ENCODE measurements at regions not wholly inside any gene's neighbourhood (a gene's known extent, or its start where the extent isn't known, plus 50 kb on each side); places are given as distances from the start of the nearest gene placed in this dataset.

GRCh38 chr14:65286443-65286842 lies 126.1 kb upstream of the FUT8 start:
- no peak for DNase-seq

DNA sequence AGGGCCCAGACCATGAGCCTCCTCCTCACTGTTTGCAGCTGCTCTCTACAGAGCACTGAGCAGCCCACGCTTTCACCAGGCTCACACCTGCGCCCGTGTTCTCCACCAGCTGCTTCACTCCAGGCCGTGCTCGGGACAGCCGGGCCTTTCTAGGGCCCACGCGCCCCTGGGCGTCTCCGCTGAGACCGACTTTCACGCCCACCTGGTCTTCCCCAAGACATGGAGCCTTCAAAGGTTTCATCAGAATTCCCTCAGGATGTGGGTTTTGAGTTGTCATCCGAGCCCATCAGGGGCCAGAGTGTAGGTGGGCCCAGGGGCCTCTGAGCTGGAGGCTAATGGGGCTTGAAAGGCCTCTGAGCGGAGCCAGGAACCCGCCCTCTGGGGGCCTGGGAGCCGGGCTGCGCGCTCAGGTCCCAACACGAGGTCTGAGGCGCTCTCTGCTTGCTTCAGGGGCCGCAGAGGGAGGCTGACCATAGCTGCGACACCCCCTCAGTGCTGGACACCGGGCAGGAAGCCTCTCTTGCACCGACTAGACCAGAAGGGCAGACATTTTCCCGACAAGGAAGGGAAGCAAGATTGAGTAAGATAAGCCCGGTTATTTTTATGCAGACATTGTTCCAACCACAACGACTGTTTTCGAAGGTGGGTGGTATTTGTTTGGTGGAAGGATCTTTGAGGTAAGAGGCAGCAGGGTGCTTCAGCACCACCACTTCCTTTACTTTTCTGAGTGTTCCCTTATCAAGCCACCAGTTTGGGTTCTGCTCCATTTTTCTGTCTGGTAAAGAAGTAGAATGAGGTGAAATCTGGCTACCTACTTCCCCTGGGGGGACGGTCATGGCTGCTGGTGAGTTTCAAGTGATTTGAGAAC lies 125.0 kb upstream of the FUT8 start:
- DNase-seq = no peak

- no peak for DNase-seq
Measured at GRCh38 chr14:65290830-65291229, 121.7 kb upstream of the FUT8 start.

GRCh38 chr14:65291531-65291930 lies 121.0 kb upstream of the FUT8 start:
- DNase-seq = no peak

DNA sequence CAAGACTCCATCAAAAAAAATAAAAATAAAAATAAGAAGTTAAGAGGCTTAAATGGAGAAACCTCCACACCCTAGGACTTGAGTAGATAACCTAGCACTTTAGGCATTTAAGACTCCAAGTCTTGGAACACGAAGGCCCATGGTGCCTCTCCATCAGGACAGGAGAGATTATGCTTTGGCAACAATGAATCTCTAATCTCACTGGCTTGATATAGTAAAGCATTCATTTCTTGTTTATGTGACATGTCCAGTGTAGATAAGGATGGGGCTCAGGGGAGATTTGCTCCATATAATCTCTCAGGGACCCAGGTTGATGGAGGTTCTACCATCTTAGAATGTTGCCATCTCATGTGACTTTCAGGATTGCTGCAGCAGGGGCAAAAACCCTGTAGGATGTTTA lies 117.7 kb upstream of the FUT8 start:
- DNase-seq = no peak

DNA sequence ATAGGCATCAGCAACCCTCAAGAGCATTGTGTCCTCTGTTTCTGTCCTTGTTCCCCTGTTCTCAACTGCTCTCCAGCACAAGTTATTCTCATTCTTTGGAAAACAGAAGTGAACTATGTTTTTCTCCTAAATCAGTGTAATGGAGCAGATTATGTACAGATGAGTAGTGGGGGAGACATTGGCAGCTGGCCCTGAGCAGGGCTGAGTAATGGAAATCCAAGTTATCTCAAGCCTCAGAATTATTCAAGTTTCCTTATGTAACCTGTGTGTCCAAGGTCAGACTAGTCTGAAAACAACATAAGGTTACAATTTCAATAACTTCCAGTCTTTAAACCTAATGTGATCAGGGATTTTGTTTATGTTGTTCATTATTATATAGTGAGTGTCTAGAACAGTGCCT lies 116.1 kb upstream of the FUT8 start:
- DNase-seq = no peak

DNA sequence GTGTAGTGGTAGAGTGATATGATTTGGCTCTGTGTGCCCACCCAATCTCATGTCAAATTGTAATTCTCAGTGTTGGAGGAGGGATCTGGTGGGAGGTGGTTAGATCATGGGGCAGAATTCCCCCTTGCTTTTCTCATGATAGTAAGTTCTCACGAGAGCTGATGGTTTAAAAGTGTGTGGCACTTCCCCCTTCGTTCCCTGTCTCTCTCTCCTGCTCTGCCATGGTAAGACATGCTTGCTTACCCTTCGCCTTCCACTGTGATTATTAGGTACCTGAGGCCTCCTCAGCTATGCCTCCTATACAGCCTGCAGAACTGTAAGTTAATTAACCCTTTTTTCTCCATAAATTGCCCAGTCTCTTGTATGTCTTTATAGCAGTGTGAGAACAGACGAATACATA lies 115.7 kb upstream of the FUT8 start:
- DNase-seq = no peak

GRCh38 chr14:65297744-65298143 lies 114.8 kb upstream of the FUT8 start:
- peak; percentile 76 for DNase-seq

DNA sequence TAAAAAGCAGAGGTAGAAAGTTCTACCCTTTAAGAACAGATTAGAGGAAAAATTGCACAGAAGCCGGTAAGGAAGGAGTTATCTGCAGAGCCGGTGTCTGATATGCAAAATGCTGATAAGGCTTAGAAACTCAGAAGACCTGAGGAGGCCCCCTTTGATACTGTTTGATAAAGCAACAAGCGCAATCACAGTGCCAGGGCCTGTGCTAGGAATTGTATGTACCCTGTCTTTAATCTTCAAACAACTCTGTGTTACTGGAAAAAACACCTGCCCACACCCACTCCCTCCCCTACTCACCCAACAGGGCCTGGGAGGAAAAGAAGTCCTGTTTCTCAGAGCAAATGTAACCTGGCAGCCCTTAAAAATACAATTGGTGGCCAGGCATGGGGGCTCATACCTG lies 112.7 kb upstream of the FUT8 start:
- DNase-seq = no peak

DNA sequence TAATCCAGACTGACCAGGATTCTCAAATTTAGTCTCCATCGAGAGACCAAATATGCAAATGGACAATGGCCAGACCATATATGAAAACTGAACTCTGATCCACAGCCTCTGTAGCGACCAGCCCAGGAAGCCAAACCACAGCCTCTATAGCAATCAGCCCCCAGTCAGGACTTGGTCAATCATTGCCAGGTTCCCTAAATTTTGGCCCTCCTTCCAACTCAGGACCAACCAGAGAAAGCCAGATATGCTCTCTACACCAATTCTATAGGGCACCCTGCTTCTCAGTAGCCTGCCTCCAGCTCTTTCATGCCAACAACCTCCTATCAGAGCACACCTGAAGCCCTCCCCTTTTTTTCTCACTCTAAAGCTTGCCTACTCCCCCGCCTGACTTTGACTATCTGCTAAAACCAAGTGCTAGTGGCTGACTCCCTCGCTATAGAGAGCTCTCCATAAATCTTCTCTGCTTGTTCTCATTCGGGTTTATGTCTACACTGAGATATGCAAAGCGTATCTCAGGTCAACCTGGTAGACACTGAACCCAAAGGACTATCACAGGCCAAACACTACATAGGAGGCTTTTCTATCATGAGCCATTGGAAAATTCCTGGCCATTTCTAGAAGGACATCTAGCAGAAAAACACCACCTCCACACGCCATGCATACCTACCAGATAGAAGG lies 110.5 kb upstream of the FUT8 start:
- DNase-seq = peak; percentile 31

DNA sequence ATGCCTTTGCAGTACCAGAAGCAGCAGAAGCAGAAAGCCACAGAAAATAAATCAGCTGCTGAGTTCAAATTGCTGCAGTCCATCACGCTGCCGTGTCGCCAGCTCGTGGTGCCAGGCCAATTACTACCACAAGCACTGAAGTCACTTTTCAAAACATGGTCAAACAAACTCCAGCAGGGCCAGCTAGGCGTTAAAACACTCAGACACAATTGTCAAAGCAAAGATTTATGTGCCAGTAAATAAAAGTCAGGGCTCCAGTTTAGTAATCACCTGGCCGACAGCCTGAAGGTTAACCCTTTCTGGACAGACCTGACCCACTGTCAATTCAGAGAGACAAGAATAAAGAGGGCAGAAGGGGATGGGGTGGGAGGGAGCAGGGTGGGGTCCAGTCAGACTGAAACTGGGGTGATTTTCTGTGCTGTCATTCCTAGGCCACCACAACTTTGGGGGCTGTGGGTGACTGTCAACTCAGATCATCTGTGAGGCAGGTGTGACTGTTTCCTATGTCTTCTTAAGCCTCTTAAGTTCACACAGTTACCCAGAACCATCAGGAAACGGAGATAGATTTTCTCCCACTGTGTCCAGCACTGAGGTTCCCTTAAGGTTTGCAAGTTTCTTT lies 109.8 kb upstream of the FUT8 start:
- peak; percentile 80 for DNase-seq

DNA sequence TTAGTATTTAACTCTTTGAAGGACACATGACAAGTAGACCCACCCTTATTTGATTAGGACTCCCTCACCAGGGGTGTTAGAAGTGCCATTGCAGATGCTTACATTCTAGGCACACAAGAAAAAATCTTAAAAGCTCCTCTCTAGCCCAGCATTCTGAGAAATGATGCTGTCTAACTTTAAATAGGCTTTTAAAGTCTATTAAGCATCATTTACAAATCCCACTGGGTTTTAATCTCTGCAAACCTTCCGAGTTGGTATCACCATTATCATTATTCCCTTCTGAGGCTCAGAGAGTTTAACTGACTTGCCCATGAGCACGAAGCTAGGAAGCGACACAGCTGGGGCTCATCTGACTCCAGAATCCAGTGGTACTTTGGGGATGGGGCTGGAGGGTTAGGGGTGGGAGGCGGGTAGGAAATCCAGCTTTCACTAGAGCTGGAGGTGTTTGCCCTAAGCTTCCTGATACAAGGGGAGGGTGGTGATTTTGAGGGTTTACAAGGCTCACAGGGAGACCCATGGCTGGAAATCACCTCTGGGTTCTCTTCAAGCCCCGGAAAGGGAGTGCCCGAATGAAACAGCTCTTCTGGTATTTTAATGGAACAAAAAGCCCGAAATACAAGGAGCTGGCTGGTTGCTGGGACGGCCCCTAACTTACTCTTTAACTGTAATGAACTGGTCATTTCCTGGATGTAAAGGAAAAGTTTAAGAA lies 109.2 kb upstream of the FUT8 start:
- no peak for DNase-seq

DNA sequence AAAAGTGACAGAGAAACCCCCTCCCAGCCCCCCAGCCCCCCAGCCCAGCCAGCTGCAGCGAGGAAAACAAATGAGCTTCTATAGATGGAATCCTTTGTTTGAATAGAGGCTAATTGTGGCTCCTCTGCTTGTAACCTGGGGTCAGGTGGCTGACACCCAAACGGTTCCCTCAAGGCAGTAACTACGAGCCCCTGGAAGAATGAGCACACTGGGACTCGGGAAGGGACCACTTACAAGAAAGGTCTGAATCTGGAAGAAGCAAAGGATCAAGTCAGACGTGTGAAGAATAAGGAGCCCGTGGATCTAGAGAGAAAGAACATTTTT lies 108.7 kb upstream of the FUT8 start:
- DNase-seq = no peak

GRCh38 chr14:65304239-65304638 lies 108.3 kb upstream of the FUT8 start:
- DNase-seq = no peak

DNA sequence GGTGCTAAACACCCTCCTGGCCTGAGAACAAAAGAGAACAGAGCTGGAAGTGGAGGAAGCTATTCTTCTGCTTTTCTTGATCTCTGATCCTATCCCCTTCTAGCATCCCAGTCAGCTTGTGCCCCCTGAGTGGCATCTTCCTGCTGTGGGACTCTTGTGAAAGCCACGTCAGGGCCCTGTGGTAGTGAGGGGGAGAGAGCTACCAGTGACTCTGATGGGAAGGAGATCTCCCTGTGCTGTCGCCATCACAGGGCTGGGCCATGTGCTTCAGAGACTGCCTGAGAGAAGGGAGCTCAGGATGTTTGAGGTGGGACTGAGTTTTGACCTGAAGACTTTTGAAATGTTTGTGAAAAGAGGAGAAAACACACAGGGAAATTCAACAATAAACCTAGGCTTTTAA lies 107.6 kb upstream of the FUT8 start:
- no peak for DNase-seq

DNA sequence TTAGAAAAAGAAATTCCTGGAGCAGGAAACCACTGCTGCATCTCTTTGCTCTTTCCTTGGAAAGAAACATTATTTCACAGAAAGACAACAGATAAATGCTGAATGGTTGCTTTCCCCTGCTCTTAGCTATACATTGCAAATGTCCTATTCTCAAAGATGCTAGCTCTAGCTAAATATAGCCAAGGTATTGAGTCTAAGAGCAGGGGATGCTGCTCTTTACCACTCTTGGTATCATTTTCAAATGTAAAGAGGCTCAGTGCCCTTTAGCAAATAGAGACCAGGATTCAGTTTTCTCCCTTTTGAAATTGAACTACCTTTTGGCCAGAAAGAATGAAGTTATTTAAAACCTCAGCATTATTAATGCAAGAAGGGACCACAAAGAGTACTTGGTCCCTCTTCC lies 104.0 kb upstream of the FUT8 start:
- DNase-seq = no peak

GRCh38 chr14:65310568-65310967 lies 102.0 kb upstream of the FUT8 start:
- no peak for DNase-seq

- DNase-seq = no peak
Measured at GRCh38 chr14:65312859-65313258, 99.7 kb upstream of the FUT8 start.

DNA sequence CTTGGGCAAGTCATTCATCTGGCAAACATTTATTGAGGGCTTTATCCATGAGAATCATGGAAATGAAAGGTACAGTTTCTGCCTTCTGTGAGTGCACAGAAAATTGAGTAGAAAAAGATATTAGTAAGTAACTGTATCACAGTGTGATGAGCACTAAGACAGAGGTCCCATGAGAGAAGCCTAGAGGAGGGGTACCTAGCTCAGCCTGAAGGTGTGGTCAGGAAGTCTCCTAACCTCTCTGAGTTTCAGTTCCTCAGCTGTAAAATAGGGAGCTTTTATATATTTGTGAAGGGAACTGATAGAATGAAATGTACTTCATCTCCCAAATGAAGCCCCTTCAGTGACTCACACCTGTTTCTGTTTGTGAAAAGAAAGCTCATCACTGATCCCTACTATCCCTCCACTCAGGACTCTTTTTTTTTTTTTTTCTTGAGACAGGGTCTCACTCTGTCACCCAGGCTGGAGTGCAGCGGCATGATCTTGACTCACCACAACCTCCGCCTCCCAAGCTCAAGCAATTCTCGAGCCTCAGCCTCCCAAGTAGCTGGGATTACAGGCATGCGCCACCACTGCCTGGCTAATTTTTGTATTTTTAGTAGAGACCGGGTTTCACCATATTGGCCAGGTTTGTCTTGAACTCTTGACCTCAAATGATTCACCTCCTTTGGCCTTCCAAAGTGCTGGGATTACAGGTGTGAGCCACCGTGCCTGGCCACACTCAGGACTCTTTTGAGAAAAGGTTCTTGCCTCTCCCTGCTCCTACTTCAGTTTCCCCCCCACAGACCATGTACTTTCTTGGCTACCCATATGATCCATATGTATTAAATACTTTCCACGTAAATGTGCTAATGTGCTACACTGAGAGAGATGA lies 93.7 kb upstream of the FUT8 start:
- no peak for DNase-seq

GRCh38 chr14:65320661-65321308 lies 91.7 kb upstream of the FUT8 start:
- no peak for DNase-seq

- DNase-seq = no peak
Measured at GRCh38 chr14:65321370-65321875, 91.1 kb upstream of the FUT8 start.

GRCh38 chr14:65329481-65329880 lies 83.0 kb upstream of the FUT8 start:
- DNase-seq = no peak
